ENCODE measurements at regions not wholly inside any gene's neighbourhood (a gene's known extent, or its start where the extent isn't known, plus 50 kb on each side); places are given as distances from the start of the nearest gene placed in this dataset.

GRCh38 chr12:130079279-130079678, 83.0 kb upstream of the FZD10 start (continued):
- TF ChIP-seq CTCF (IDR thresholded peaks at IDR 0.05; ENCODE audit: control extremely low read depth in 1 of 3, insufficient read depth in 1 of 3, low read depth in 1 of 3, low read length in 3 of 3) (no peak), EP300 (IDR thresholded peaks at IDR 0.05; ENCODE audit: borderline replicate concordance in 1 of 2, low read depth in 2 of 2, low read length in 2 of 2) (no peak), TAF1 (IDR thresholded peaks at IDR 0.05; ENCODE audit: low read depth, low read length) (no peak), RBBP5 (IDR thresholded peaks at IDR 0.05; ENCODE audit: borderline replicate concordance, low read depth, low read length) (no peak), JUN (IDR thresholded peaks at IDR 0.05; ENCODE audit: low read depth, low read length) (no peak), SIRT6 (IDR thresholded peaks at IDR 0.05; ENCODE audit: low read length) (no peak), MAX (IDR thresholded peaks at IDR 0.05) (no peak)

Measured in H1 (cell line).